Mesothelial cell of epicardium (in vitro differentiated cells): ENCODE measurements at regions not wholly inside any gene's neighbourhood (a gene's known extent, or its start where the extent isn't known, plus 50 kb on each side); places are given as distances from the start of the nearest gene placed in this dataset.

Experiments used
- DNase-seq, 2 experiments: peaks; one replicate each; pipeline ENCODE4 v3.0.0; 2021; ENCODE audit warnings: low spot score in 2 of 2; ENCODE audit not compliant: unreplicated experiment in 2 of 2
- H3K27ac Mint-ChIP-seq: 2 replicates; pipeline ENCODE4 v1.8.0; 2021; ENCODE audit warnings: mixed read lengths
- H3K27me3 Mint-ChIP-seq: 2 replicates; pipeline ENCODE4 v1.8.0; 2021; ENCODE audit warnings: low read depth, mixed read lengths
- H3K36me3 Mint-ChIP-seq: 2 replicates; pipeline ENCODE4 v1.8.0; 2021; ENCODE audit warnings: mixed read lengths
- H3K4me1 Mint-ChIP-seq: 2 replicates; pipeline ENCODE4 v1.8.0; 2021; ENCODE audit warnings: mixed read lengths
- H3K4me3 Mint-ChIP-seq: 2 replicates; pipeline ENCODE4 v1.8.0; 2021; ENCODE audit warnings: mild to moderate bottlenecking, moderate library complexity, mixed read lengths
- H3K9me3 Mint-ChIP-seq: 2 replicates; pipeline ENCODE4 v1.8.0; 2021; ENCODE audit warnings: mixed read lengths
- CTCF ChIP-seq: fragments of 200-600 bp; sonication (generic); IDR thresholded peaks from one replicate; pipeline ENCODE4 v1.5.0; 2021; ENCODE audit warnings: antibody characterized with exemption; ENCODE audit not compliant: unreplicated experiment

GRCh38 chr6:111952274-111952673, 79.0 kb upstream of the FYN start:
- Mint-ChIP-seq H3K27me3 (no peaks in the 10 kb centered on the region), H3K4me1 (peaks cover 36% of the 10 kb centered on the region), H3K27ac (peak overlapping the region; percentile 94), H3K4me3 (no peak overlapping the region), H3K9me3 (no peaks in the 10 kb centered on the region), H3K36me3 (no peaks in the 10 kb centered on the region)
- no peak for TF ChIP-seq CTCF
- no peak for DNase-seq

GRCh38 chr6:111952821-111953540, 79.7 kb upstream of the FYN start:
- no peak overlapping the region for H3K4me3 Mint-ChIP-seq
- no peaks in the 10 kb centered on the region for H3K27me3 Mint-ChIP-seq
- no peak for TF ChIP-seq CTCF
- H3K36me3 Mint-ChIP-seq: no peaks in the 10 kb centered on the region
- H3K4me1 Mint-ChIP-seq: peaks cover 36% of the 10 kb centered on the region
- DNase-seq: no peak
- H3K9me3 Mint-ChIP-seq: no peaks in the 10 kb centered on the region
- peak overlapping the region; percentile 94 for H3K27ac Mint-ChIP-seq

GRCh38 chr6:111956098-111956497, 82.8 kb upstream of the FYN start:
- no peaks in the 10 kb centered on the region for H3K9me3 Mint-ChIP-seq
- H3K4me1 Mint-ChIP-seq: peaks cover 30% of the 10 kb centered on the region
- no peak for DNase-seq
- H3K27me3 Mint-ChIP-seq: no peaks in the 10 kb centered on the region
- H3K36me3 Mint-ChIP-seq: no peaks in the 10 kb centered on the region
- H3K4me3 Mint-ChIP-seq: no peak overlapping the region
- TF ChIP-seq CTCF: no peak
- H3K27ac Mint-ChIP-seq: no peak overlapping the region

- Mint-ChIP-seq H3K27ac (no peak overlapping the region), H3K9me3 (peaks cover 6% of the 10 kb centered on the region), H3K4me1 (peaks cover 14% of the 10 kb centered on the region), H3K4me3 (no peak overlapping the region), H3K36me3 (peaks cover 4% of the 10 kb centered on the region), H3K27me3 (no peaks in the 10 kb centered on the region)
- no peak for DNase-seq
- TF ChIP-seq CTCF: no peak
These were observed 84.5 kb upstream of the FYN start for GRCh38 chr6:111957623-111958315.

GRCh38 chr6:111958534-111958933, 85.3 kb upstream of the FYN start:
- no peak overlapping the region for H3K27ac Mint-ChIP-seq
- no peak overlapping the region for H3K4me3 Mint-ChIP-seq
- peaks cover 11% of the 10 kb centered on the region for H3K36me3 Mint-ChIP-seq
- no peak for DNase-seq
- H3K9me3 Mint-ChIP-seq: peaks cover 14% of the 10 kb centered on the region
- peaks cover 8% of the 10 kb centered on the region for H3K4me1 Mint-ChIP-seq
- no peaks in the 10 kb centered on the region for H3K27me3 Mint-ChIP-seq
- TF ChIP-seq CTCF: no peak
